GM19455 (cell line): ENCODE measurements at regions not wholly inside any gene's neighbourhood (a gene's known extent, or its start where the extent isn't known, plus 50 kb on each side); places are given as distances from the start of the nearest gene placed in this dataset.
"Not testable (repeated sequence)": the region's sequence is repeated elsewhere in the genome, so short reads cannot be mapped to it uniquely, and the experiment has no call there.

ENCODE experiments used
- ATAC-seq: cut with Tn5 transposase; IDR thresholded peaks from one replicate; pipeline ENCODE4 v1.9.1; 2021; ENCODE audit not compliant: unreplicated experiment

- ATAC-seq: no peak
These were observed 134.1 kb downstream of the FZD1 start for GRCh38 chr7:91398341-91398740.

- no peak for ATAC-seq
These were observed 141.0 kb downstream of the FZD1 start for GRCh38 chr7:91405092-91405788.

- ATAC-seq: not testable (repeated sequence)
These were observed 141.6 kb downstream of the FZD1 start for GRCh38 chr7:91405873-91406272.

GRCh38 chr7:91407942-91408341, 143.7 kb downstream of the FZD1 start:
- no peak for ATAC-seq

- no peak for ATAC-seq
These were observed 144.3 kb downstream of the FZD1 start for GRCh38 chr7:91408388-91409154.

DNA sequence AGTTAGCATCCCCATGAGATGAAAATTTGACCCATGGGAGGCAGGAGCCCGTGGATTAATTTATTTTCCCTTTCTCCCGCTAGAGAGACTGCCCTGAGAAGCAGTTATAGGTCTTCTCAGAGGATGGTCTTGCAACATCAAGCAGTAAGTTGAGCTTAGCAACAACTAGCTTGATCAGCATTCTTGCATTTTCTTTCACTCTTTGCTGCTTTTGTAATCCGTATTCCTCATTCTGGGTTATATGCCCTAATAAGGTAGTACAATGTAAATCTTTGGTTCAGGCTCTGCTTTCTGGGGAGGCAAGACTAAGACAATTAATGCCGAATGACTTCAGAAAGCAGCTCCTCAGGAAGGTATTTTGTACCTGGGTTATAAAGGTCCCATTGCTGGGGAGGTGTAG, 146.8 kb downstream of the FZD1 start:
- no peak for ATAC-seq

GRCh38 chr7:91412298-91412697, 148.1 kb downstream of the FZD1 start:
- no peak for ATAC-seq

DNA sequence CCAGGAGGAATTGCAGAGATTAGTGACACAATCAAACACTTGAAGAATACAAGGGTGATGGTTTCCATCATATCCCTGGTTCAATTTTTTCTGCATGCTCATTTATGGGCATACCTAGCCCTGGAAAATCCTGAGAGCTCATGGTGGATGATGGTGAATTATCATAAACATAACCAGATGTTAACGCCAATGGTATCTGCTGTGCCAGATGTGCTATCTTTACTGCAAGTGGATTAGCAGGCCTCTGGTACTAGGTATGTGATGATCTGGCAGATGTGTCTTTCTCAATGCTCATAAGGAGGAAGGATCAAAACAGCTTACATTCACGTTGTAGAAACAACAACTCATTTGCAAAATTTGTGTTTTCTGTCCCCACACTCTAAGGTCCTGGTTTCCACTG, 150.5 kb downstream of the FZD1 start:
- ATAC-seq: no peak

DNA sequence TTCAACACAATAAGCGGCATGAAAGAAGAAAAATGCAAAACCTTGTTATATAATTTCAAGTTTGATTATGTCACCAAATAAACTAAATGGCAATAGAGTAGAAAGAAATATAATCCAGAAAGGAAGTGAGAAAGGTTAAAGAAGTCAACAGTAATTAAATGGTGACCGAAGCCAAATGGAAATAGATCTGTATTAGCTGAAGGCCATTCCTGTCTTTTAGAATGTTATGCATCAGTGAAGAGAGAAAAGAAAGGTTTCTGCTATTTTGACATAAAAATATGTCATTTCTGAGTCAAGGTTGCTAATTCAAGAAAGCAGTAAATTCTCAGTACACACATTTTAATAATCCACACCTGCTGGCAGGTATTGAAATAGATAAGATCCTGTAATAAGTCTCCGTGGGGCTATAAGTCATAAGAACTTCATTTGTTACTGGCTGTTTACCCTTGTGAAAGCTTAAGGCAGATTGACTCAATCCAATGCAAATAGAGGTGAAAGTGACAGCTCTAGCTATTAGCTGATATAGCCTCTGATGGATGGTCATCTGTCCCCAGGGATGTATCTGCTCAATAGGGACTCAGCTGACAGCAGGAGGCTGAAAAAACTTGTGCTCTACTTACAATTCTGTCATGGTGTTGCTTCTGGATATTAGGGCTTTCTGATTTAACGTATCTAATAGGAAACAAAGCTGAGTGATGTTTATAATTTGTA, 152.1 kb downstream of the FZD1 start:
- no peak for ATAC-seq

DNA sequence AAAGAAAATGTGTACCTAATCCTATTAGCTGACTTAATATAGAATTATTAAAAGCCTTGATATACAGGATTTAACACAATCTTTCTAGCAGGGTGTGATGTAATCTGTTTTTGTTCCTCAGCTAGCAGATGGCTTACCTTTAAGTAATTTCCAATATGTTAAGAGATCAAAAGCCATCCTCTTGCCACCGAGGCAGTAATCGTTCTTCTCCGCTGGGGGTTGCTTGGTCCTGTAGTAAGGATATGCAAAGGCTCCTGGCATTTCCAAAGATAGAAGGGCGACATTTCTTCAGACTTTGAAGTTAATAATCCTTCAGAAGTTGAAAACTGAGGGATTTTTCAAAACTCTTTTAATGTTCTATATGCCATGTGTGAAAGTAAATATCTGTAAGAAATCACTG, 156.4 kb downstream of the FZD1 start:
- no peak for ATAC-seq

GRCh38 chr7:91421018-91421417, 156.8 kb downstream of the FZD1 start:
- ATAC-seq: no peak

GRCh38 chr7:91424371-91424770, 160.1 kb downstream of the FZD1 start:
- ATAC-seq: no peak

- ATAC-seq: no peak
These were observed 160.9 kb downstream of the FZD1 start for GRCh38 chr7:91425149-91425548.

- no peak for ATAC-seq
These were observed 162.8 kb downstream of the FZD1 start for GRCh38 chr7:91427051-91427450.

DNA sequence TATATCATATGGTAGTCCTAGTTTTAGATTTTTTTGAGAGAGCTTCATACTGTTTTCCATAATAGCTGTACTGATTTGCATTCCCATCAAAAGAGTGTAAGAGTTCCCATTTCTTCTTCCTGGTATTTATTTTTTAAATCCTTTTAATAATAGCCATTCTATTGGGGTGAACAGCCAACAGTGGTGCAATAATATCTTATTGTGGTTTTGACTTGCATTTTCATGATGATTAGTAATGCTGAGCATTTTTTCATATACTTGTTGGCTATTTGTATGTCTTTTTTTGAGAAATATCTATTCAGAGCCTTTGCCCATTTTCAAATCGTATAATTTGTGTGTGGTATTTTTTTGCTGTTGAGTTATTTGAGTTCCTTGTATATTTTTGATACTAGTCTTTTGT, 167.4 kb downstream of the FZD1 start:
- ATAC-seq: no peak

GRCh38 chr7:91434836-91435235, 170.6 kb downstream of the FZD1 start:
- no peak for ATAC-seq

DNA sequence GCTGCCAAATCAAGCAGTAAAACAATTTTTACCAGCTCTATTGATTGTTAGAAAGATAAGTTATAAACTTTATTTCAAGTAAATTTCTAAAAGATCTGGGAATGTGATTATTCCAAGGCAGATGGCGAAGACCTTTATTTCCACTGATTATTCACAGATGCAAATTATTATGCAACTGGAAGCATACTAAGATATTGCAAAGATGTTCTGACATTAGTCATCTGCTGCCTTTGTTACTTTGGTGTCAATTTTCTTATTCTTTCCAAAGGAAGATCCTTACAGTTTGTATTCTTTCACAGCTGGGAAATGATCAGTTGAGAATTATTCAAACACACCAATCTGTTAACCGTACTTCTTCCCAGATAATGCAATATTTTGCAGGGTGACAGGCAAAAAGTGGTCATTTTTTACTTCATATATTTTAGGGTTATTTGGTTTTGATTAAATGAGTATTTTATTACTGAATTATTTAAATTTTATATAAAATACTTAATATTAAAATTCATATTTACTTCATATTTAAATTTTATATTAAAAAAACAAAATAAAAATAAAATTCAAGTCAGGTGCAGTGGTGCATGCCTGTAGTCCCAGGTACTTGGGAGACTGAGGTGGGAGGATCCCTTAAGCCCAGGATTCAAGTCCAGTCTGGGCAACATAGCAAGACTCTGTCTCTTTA, 171.3 kb downstream of the FZD1 start:
- no peak for ATAC-seq

- ATAC-seq: no peak
These were observed 172.4 kb downstream of the FZD1 start for GRCh38 chr7:91436655-91437054.

- not testable (repeated sequence) for ATAC-seq
These were observed 176.0 kb downstream of the FZD1 start for GRCh38 chr7:91440198-91440597.

DNA sequence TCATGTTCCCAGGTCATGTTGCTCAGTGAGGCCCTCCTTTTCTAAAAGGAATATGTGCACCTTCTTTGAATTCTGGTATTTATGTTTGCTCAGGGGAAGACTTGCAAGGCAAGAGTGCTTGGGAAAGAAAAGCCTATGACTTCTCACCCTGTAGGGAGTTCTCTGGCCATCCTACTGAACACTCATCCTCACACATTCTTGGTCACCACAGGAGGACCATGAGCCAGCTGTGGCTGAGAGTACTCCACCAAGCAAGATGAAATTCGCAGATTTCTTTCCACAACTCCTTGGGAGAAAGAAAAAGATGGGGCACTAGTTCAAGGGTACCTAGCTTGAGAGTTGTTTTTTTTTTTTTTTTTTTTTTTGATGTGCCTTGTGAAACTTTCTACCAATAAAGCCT, 179.6 kb downstream of the FZD1 start:
- ATAC-seq: no peak

DNA sequence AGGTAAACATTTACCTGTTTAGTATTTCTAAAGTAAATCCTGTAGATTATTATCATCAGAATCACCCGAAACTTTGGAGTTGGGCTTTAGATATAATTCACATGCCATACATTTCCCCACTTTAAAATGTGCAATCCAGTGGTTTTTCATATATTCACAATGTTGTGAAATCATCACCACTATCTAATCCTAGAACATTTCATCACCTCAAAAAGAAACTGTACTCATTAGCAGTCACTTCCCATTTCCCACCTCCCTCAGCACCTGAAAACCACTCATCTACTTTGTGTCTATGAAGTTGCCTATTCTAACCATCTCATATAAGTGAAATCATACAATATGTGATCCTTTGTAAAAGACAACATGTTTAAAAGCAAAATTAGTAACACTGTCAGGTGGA, 182.6 kb downstream of the FZD1 start:
- no peak for ATAC-seq
